GM23338 (cell line): ENCODE measurements at regions not wholly inside any gene's neighbourhood (a gene's known extent, or its start where the extent isn't known, plus 50 kb on each side); places are given as distances from the start of the nearest gene placed in this dataset.

Experiments used
- CREB1 ChIP-seq: fragments of 250-450 bp; sonication (Bioruptor Pico); IDR thresholded peaks from 2 replicates; pipeline ENCODE4 v1.5.0; 2020; ENCODE audit warnings: low read depth, mild to moderate bottlenecking, moderate library complexity
- CTCF ChIP-seq, 2 experiments: fragments of 200-600 bp in 1 of 2; sonication (generic) in 1 of 2; conservative IDR thresholded peaks; 2 replicates each; pipeline versions ENCODE4 v1.5.1 to v1.6.1; 2016 to 2017; ENCODE audit warnings: antibody characterized with exemption in 2 of 2, low read depth in 2 of 2, mild to moderate bottlenecking in 2 of 2, moderate library complexity in 1 of 2
- ETS1 ChIP-seq: IDR thresholded peaks from 2 replicates; pipeline ENCODE4 v1.6.1; 2016; ENCODE audit warnings: antibody characterized with exemption
- EZH2 ChIP-seq: fragments of 200-600 bp; sonication (generic); IDR thresholded peaks from one replicate; pipeline ENCODE4 v1.8.0; 2017; ENCODE audit warnings: antibody characterized with exemption, mild to moderate bottlenecking, low read depth; ENCODE audit not compliant: unreplicated experiment
- EZH2phosphoT487 ChIP-seq: fragments of 200-600 bp; sonication (generic); IDR thresholded peaks from one replicate; pipeline ENCODE4 v1.8.1; 2018; ENCODE audit warnings: antibody characterized with exemption; ENCODE audit not compliant: unreplicated experiment
- JUNB ChIP-seq: IDR thresholded peaks from one replicate; pipeline ENCODE4 v1.6.1; 2016; ENCODE audit warnings: antibody characterized with exemption; ENCODE audit not compliant: unreplicated experiment
- NANOG ChIP-seq: IDR thresholded peaks from 2 replicates; pipeline ENCODE4 v1.6.1; 2016; ENCODE audit warnings: antibody characterized with exemption, borderline replicate concordance
- POLR2AphosphoS5 ChIP-seq: IDR thresholded peaks from 2 replicates; pipeline ENCODE4 v1.6.1; 2016; ENCODE audit warnings: antibody characterized with exemption, low read depth
- REST ChIP-seq: IDR thresholded peaks from one replicate; pipeline ENCODE4 v1.6.1; 2018; ENCODE audit warnings: antibody characterized with exemption; ENCODE audit not compliant: unreplicated experiment
- STAT1 ChIP-seq: IDR thresholded peaks from one replicate; pipeline ENCODE4 v1.6.1; 2016; ENCODE audit warnings: antibody characterized with exemption; ENCODE audit not compliant: unreplicated experiment
- ZNF114 ChIP-seq: fragments of 250-450 bp; sonication (Bioruptor Pico); IDR thresholded peaks from 2 replicates; pipeline ENCODE4 v1.5.0; 2020; ENCODE audit warnings: mild to moderate bottlenecking, moderate library complexity
- ZNF331 ChIP-seq: fragments of 250-450 bp; sonication (Bioruptor Pico); IDR thresholded peaks from 2 replicates; pipeline ENCODE4 v1.5.0; 2020; ENCODE audit warnings: low read depth, mild to moderate bottlenecking, moderate library complexity

GRCh38 chr5:63727583-63727982 is 234.7 kb downstream of the HTR1A start:
- TF ChIP-seq CTCF (conservative IDR thresholded peaks at IDR 0.05; ENCODE audit: low read depth in 2 of 2), result no peak
- no peak for TF ChIP-seq STAT1
- TF ChIP-seq REST, result no peak
- TF ChIP-seq POLR2AphosphoS5, result no peak
- no peak for TF ChIP-seq CREB1 (CRISPR knock-in tag)
- TF ChIP-seq EZH2, result no peak
- no peak for TF ChIP-seq EZH2phosphoT487
- no peak for TF ChIP-seq JUNB
- TF ChIP-seq ZNF114, result no peak
- no peak for TF ChIP-seq NANOG
- no peak for TF ChIP-seq ZNF331
- no peak for TF ChIP-seq ETS1
